A673 (cell line): ENCODE measurements at regions not wholly inside any gene's neighbourhood (a gene's known extent, or its start where the extent isn't known, plus 50 kb on each side); places are given as distances from the start of the nearest gene placed in this dataset.

Experiments used
- BruUV-seq: library from RNA; stranded (reverse); fragments of 400-500 nt; replicated peaks from 2 replicates; lab custom pipeline; 2021; lab: Mats Ljungman, UMichigan
- CTCF ChIA-PET: fragments of 300-600 bp; sonication (Branson Sonifier 250); formaldehyde crosslinking; loops from one replicate; lab custom pipeline; 2022; ENCODE audit warnings: antibody characterized with exemption; lab: Charles Lee
- POLR2A ChIA-PET: fragments of 300-600 bp; sonication (Branson Sonifier 250); formaldehyde crosslinking; loops from one replicate; lab custom pipeline; 2022; ENCODE audit warnings: antibody characterized with exemption; ENCODE audit not compliant: low non-redundant PET; lab: Charles Lee
- DNase-seq: peaks from one replicate; pipeline ENCODE4 v3.0.0-alpha.2; 2015; ENCODE audit warnings: low spot score
- H3K27ac ChIP-seq: fragments of 200-600 bp; sonication (generic); 2 replicates; pipeline ENCODE4 v1.5.1; 2016; ENCODE audit warnings: mixed run types, low read depth, mild to moderate bottlenecking, mixed read lengths, antibody characterized with exemption, low read length; ENCODE audit not compliant: poor library complexity, severe bottlenecking
- H3K27me3 ChIP-seq: fragments of 200-600 bp; sonication (generic); replicated peaks from 2 replicates; pipeline ENCODE4 v1.6.1; 2017; ENCODE audit warnings: mixed run types, low read depth, mild to moderate bottlenecking, mixed read lengths, antibody characterized with exemption, low read length; ENCODE audit not compliant: insufficient read depth, poor library complexity
- H3K36me3 ChIP-seq: fragments of 200-600 bp; sonication (generic); 2 replicates; pipeline ENCODE4 v1.6.1; 2016; ENCODE audit warnings: mixed run types, mild to moderate bottlenecking, mixed read lengths, antibody characterized with exemption, low read length; ENCODE audit not compliant: insufficient read depth, poor library complexity, severe bottlenecking
- H3K4me1 ChIP-seq: fragments of 200-600 bp; sonication (generic); 2 replicates; pipeline ENCODE4 v1.6.1; 2017; ENCODE audit warnings: mixed run types, mild to moderate bottlenecking, mixed read lengths, antibody characterized with exemption, low read length; ENCODE audit not compliant: insufficient read depth, poor library complexity, severe bottlenecking
- H3K4me3 ChIP-seq: fragments of 200-600 bp; sonication (generic); 2 replicates; pipeline ENCODE4 v1.5.1; 2016; ENCODE audit warnings: low read depth, mixed run types, mild to moderate bottlenecking, mixed read lengths, low read length; ENCODE audit not compliant: poor library complexity, severe bottlenecking
- H3K9me3 ChIP-seq: fragments of 200-600 bp; sonication (generic); 2 replicates; pipeline ENCODE4 v1.6.1; 2016; ENCODE audit warnings: mixed run types, low read depth, mild to moderate bottlenecking, mixed read lengths, antibody characterized with exemption, low read length; ENCODE audit not compliant: poor library complexity, severe bottlenecking
- CTCF ChIP-seq: fragments of 300-800, 200-600 bp; sonication (generic); conservative IDR thresholded peaks from 2 replicates; pipeline ENCODE4 v1.5.1; 2017; ENCODE audit warnings: low read depth, mild to moderate bottlenecking, antibody characterized with exemption, low read length, moderate library complexity, mixed read lengths
- EZH2 ChIP-seq: fragments of 200-600 bp; sonication (generic); IDR thresholded peaks from 2 replicates; pipeline ENCODE4 v1.6.1; 2017; ENCODE audit warnings: borderline replicate concordance, low read depth, mild to moderate bottlenecking, mixed read lengths, antibody characterized with exemption, low read length; ENCODE audit not compliant: poor library complexity, severe bottlenecking
- intact Hi-C: fragments of 100-400 bp; cut with micrococcal nuclease; formaldehyde crosslinking; loops from one replicate; pipeline ENCODE4 v1.10.0; 2022; ENCODE audit not compliant: unreplicated experiment

GRCh38 chr5:3043600-3043999 lies 292.1 kb upstream of the IRX2 start:
- peaks cover 4% of the 10 kb centered on the region for H3K9me3 ChIP-seq
- H3K36me3 ChIP-seq = no peaks in the 10 kb centered on the region
- H3K4me1 ChIP-seq = no peaks in the 10 kb centered on the region
- ChIA-PET CTCF (no interaction called here), POLR2A (no interaction called here)
- intact Hi-C loops = no loop called here
- DNase-seq = no peak
- BruUV-seq = no TSS peak
- H3K27ac ChIP-seq = no peak overlapping the region
- no peaks in the 10 kb centered on the region for H3K27me3 ChIP-seq
- no peak overlapping the region for H3K4me3 ChIP-seq
- no peak for TF ChIP-seq CTCF
- no peak for TF ChIP-seq EZH2

- H3K9me3 ChIP-seq = peaks cover 12% of the 10 kb centered on the region
- DNase-seq = no peak
- POLR2A ChIA-PET = no interaction called here
- no TSS peak for BruUV-seq
- CTCF ChIA-PET = no interaction called here
- no peaks in the 10 kb centered on the region for H3K36me3 ChIP-seq
- no peaks in the 10 kb centered on the region for H3K4me1 ChIP-seq
- no peak for TF ChIP-seq EZH2
- TF ChIP-seq CTCF = no peak
- intact Hi-C loops = no loop called here
- H3K27ac ChIP-seq = no peak overlapping the region
- H3K27me3 ChIP-seq = no peaks in the 10 kb centered on the region
- H3K4me3 ChIP-seq = no peak overlapping the region
Observed at GRCh38 chr5:3041001-3041400, 289.5 kb upstream of the IRX2 start.

- no TSS peak for BruUV-seq
- Histone ChIP-seq H3K27ac (no peak overlapping the region), H3K4me1 (no peaks in the 10 kb centered on the region), H3K36me3 (no peaks in the 10 kb centered on the region), H3K4me3 (no peak overlapping the region), H3K9me3 (peaks cover 12% of the 10 kb centered on the region), H3K27me3 (no peaks in the 10 kb centered on the region)
- ChIA-PET CTCF (no interaction called here), POLR2A (no interaction called here)
- no peak for DNase-seq
- TF ChIP-seq CTCF (no peak), EZH2 (no peak)
- intact Hi-C loops = no loop called here
Observed at GRCh38 chr5:3036041-3036788, 284.7 kb upstream of the IRX2 start.
